ENCODE measurements at regions not wholly inside any gene's neighbourhood (a gene's known extent, or its start where the extent isn't known, plus 50 kb on each side); places are given as distances from the start of the nearest gene placed in this dataset.

GRCh38 chr7:156456503-156457115 lies 184.0 kb upstream of the RNF32 start:
- TF ChIP-seq CTCF (IDR thresholded peaks at IDR 0.05; ENCODE audit: insufficient read depth, low read length, poor library complexity, severe bottlenecking): no peak
- no peak for TF ChIP-seq EZH2phosphoT487 (conservative IDR thresholded peaks at IDR 0.05; ENCODE audit: low read length)
